Iris pigment epithelial cell (primary cell): ENCODE measurements at regions not wholly inside any gene's neighbourhood (a gene's known extent, or its start where the extent isn't known, plus 50 kb on each side); places are given as distances from the start of the nearest gene placed in this dataset.

Experiments used
- DNase-seq: peaks from one replicate; pipeline ENCODE4 v3.0.0-alpha.2; 2011; ENCODE audit warnings: low read depth

DNA sequence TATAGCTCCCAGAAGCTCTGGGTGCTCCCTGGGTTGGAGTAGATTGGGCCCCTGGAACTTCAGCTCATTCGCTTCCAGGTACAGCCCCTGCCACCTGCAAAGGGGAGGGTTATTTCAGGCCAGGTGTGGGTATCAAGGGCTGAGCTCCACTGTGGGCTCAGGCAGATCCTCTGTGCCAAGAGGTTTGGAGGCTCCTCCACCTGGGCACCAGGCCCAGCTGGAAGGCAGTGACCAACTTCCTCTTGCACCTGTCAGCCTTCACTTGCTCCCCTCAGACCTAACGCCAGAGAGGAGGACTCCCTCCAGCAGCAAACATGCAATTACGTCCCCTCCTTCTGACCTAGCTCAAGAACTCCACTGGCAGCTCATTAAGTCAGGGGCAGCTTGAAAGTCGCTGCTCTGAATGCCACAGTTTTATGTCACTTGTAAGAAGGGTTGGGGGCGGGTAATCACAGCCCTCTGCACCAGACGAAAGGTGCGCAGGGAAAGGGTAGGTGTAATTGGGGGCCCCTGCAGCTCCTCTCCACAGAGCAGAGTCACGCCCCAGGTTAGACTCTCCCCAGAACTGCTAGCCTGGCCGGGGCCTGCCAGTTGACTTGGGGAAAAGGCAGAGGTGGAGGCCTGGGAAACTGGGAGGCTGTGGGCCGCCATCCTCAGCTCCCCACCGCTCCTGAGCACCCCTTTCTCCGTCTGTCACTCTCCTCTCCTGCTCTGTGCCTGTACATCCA is 125.0 kb upstream of the TMPRSS2 start:
- no peak for DNase-seq

DNA sequence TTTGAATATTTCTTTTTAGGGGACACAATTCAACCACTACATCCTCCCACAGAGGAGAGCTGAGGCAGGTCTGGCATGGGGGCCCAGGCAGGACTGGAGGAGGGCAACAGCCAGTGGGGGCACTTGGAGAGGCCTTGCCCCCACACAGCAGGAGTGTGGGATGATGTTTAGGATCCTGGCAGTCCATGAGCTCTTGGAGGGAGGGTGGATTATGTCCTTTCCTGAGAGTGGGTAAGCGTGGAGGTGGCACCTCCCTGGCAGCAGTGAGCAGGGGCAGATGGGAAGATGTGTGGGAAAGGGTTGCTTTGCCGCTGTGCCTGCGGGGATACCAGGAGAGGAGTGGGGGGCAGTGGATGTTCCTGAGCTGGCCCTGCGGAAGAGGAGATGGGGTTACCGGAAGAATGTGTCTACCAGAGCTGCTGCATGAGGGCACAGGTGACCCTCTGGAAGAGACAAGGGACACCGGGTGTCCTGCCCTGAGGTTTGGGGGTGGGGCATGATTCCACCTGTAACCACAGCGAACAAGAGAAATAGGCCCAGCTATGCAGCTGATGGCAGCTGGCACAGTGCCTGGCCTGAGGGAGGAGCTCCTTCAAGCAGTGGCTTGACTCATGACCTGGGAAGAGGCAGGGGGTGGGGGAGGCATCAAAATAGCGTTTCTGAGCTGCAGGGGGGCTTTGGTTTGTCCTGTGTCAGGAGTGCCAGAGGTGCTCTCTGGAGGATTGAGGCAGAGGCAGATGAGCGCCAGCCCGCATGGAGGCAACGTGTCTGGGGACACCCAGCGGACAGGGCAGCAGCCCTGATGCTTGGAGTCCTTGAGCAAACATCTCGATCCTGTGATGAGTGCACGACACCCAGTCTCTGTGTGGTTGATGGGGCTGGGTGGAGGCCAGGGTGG is 123.9 kb upstream of the TMPRSS2 start:
- DNase-seq: peak; percentile 47

DNA sequence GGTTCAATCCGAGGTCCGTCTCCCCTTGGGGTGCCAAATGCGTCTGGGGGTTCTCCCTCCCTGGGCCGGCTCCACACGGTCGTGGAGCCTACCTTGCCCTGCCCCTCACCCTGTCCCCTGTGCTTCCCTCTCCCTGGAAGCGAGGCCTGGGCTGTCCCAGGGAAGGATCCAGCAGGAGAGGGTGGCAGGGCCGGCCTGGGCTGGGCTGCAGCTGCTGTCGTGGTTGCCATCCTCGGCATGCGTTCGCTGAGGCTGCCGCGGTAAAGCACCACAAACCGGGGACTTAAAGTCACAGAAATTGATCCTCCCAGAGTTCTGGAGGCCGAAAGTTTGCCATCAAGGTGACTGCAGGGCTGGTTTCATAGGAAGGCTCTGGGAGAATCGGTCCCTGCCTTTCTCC is 123.0 kb upstream of the TMPRSS2 start:
- DNase-seq: no peak

DNA sequence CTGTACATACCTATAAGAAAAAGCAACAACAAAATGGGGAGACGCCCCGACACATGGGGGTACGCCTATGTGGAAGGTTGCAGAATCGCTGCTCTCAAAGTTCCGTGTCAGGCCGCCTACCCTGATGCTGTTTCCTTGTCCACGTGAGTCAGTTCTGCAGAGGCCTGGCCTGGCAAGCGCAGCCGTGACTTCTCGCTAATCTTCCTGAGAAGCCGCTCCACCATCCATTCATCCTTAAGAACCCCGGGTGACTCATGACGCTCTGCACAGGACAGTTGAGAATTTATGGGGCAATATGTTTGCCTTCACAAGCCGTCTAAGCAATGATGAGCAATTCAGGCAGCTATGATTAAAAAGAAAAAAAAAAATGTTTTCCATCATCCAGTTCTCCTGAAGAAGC is 122.3 kb upstream of the TMPRSS2 start:
- peak; percentile 100 for DNase-seq

DNA sequence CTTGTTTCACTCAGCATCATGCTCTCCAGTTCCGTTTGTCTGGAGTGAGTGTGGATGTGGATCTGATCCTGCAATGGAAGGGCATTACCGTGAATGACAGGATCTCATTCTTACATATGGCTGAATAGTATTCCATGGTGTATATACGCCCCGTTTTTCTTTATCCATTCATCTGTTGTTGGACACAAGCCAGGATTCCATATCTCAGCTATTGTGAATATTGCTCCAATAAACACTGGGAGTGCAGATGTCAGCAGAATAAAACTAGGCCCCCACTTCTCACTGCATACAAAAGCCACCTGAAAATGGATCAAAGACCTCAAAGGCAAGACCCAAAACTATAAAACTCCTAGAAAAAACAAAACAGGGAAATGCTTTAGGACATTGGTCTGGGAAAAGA is 120.3 kb upstream of the TMPRSS2 start:
- no peak for DNase-seq

DNA sequence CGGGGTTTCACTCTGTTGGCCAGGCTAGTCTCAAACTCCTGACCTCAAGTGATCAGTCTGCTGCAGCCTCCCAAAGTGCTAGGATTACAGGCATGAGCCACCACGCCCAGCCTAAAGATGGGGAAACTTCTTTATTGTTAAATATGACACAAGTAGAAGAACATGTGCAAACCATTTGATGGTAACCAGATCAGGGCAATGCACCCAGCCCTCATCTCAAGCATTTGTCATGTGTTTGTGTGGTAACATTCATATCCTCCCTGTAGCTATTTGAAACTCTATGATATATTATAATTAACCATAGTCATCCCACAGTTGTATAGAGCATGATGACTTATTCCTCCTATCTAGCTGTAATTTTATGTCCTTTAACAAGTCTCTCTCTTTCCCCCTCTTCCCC is 119.5 kb upstream of the TMPRSS2 start:
- DNase-seq: peak; percentile 10

DNA sequence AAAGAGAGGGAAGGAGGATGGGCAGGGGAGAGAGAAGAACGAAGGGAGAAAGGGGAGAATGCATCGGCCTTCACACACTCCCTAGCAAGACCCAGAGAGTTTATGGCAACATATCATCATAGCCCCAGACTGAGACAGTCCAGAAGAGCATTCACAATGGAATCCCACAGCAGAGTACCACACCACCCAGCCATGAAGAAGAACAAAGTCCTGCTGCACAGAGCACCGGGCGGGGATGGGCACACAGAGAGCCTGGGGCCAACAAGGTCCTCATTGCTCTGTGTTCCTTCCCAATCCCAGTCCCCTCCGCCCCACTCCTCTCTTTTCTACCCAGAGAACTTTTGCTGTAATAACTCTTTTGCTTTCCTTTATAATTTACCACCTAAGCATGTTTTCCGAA is 118.1 kb upstream of the TMPRSS2 start:
- no peak for DNase-seq

DNA sequence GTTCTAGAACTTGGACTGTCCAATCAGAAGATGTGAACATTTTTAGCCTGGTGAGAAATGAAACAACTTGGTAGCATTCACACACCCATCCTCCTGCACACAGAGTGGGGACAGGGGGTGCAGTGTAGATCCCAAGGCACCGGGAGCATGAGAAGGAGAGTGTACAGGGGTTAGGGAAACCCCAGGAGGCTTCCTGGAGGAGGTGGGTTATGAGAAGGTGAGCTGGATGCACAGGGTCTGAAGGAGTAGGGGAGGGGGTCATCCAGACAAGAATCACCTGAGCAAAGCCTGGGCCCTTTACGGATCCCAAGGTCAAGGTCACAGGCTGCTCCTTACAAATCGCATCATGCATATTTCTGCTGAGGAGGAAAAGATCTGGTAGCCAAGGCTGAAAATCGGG is 117.5 kb upstream of the TMPRSS2 start:
- no peak for DNase-seq

DNA sequence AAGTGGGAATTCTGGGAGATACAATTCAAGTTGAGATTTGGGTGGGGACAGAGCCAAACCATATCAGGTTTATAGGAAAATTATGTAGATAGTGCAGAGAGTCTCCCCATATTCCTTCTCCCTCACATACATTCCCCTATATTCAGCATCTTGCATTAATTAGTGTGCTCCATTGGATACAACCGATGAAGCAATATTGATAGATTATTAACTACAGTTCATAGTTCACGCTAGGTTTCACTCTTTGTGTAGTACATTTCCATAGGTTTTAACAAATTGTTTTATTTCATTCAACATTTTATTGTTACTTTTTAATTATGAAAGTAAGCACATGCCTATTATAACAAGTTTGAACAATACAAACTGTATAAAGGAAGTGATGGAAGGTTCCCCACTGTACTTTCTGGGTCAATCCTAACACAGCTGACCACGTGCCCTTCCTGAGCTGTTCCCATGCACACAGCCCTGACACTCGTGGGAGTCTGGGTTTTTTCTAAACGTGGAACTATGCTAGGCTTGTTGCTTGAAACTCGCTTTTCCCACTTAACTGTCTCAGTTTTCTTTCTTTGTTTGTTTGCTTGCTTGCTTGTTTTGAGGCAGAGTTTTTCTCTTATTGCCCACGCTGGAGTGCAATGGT is 116.8 kb upstream of the TMPRSS2 start:
- DNase-seq: no peak

DNA sequence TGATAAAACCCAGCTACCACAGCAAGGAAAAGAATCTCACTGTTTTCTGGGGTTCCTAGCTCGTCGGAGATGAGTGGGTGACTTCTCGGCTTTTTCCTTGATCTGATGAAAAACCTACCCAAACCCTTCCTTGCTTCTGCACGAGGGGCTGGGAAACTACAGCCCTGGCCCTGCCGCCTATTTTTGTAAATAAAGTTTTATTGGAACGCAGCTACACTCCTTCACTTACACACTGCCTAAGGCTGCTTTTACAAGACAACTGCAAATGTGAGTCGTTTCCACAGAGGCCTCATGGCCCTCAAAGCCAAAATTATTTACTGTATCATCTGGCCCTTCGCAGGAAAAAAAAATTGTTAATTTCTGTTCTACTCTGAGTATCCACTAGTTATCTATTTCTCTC is 116.0 kb upstream of the TMPRSS2 start:
- DNase-seq: no peak

DNA sequence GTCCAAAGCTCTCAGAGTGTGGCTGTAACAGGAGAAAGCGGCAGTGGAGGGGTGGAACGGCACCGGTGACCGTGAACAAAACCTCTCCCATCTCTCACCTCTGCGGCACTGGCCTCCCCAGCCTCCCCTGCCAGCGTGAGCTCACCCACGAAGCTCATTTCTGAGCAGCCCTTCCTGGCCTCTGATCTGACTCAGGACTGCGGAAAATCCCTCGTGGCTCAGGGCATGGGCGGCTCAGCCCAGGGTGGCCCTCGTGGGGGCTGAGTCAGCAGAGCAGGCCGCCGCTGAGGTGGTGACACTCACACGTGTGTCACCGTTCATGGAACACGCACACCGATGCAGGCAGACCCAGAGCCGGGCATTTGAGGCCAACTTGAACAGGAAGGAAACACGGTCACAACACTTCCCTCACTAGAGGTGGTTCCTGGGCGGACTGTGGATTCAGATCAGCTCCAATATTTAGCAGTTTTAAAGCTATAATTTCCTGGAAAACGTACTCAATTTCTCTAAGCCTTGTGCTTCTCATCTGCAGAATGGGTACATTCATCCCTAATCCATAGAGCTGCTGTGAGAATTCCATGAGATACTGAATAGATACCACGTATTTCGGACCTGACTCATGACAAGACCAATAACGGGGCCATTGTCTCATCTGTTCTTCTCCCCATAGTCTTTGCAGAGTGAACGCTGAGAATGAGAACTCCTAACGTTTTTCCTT is 115.0 kb upstream of the TMPRSS2 start:
- DNase-seq: peak; percentile 42

DNA sequence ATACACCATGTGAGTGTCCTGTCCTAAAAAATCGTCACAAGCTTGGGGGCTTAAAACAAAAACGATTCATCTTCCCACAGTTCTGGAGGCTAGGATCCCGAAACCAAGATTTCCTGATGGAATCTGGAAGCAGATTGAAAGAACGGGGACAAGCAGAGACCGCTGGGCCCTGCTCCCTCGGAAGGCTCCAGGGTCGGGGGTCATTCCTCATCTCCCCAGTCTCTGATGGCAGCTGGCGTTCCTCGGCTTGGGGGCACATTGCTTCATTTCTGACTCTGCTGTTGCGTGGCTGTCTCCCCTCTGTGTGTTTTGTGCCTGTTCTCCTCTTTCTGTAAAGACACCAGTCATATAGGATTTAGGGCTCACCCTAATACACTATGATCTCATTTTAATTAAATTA is 114.2 kb upstream of the TMPRSS2 start:
- DNase-seq: no peak

DNA sequence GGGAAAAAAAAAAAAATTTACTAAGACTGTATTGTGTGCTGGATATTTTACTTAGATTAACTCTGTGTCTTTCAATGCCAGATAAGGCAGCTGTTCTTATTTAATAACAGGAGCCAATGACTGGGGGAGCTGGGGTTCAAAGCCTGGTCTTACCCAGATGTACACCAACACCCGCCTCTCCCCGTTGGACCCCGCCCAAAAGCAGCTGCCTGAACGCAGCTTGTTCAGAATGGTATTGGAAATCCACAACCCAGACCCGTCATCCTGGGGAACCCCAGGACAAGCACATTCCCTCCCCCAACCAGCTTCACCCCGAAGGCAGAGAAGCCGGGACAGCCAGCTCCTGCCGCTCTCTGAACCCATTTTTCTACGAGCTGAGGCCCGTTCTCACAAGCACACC is 113.6 kb upstream of the TMPRSS2 start:
- DNase-seq: peak; percentile 26

DNA sequence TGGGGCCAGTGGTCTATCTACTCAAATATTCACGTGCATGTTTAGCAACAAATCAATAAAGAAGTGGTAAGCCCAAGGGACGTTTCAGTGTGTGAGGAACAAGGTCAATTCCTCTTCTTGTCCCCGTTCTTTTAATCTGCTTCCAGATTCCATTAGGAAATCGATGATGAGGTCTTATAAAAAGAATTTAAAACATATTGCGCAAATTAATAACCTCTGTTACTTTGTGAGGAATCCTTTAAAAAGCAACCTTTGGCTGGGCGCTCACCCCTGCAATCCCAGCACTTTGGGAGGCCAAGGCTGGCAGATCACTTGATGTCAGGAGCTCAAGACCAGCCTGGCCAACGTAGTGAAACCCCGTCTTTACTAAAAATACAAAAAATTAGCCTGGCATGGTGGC is 113.0 kb upstream of the TMPRSS2 start:
- peak; percentile 18 for DNase-seq

DNA sequence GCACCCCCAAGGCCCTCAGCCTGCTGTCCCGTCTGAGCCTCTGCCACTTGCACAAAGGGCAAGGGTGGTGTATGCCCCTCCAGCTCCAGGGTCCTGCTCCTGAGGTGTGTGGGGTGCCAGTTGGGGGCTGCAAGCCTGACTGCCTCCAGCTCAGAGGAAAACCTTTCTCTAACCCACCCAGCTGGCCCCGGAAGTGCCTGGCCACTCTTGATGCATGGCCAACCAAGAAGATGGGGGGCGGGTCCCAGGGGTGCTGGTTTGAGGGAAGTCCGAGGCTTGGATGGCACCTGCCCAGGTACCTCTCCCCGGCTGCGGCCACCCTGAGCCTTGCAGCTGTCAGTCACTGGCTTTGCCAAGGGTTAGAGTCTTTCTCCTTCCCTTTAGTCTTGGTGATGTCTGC is 112.6 kb upstream of the TMPRSS2 start:
- no peak for DNase-seq

DNA sequence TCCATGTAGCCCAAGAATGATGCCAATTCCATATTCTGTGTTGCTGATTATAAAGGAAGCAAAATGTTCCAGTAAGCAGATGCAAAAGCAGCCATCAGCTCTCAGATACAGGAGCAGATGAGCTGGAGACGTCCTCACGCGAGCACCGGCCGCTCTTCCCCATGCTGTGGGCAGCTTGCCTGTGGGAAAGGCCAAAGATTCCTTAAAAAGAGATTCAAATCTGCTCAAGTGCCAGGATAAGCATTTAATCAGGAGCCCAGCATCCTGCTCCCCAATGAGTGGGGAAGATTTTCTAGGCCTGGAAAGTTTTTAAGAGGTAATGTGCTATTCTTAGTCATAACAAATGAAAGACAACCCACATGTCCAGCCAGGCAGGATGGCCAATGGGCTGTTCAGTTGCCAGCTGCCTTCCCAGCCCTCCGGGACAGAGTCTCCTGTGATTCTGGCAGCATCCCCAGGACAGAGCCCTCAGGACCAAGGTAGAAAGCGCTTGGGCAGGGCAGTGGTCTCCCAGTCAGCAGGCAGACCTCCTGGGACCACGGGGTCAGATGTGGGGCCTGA is 108.2 kb upstream of the TMPRSS2 start:
- DNase-seq: peak; percentile 64

DNA sequence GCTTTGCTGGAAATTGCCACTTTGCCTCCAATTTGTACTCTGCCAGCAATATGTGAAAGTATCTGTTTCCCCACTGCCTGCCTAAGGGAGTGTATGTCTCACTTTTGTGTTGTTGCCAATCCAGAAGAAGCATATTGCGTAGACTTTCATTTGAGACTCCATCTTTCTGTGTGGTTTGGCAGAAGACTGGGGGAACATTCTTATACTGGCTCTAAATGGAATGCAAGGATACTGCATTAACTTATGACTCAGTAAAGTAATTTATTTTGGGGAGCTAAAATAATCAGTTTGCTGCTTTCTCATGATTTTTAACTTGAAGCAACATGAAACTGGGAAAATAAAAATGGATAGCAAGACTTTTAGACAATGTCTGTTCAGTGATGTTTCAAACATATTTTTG is 107.7 kb upstream of the TMPRSS2 start:
- peak; percentile 98 for DNase-seq

DNA sequence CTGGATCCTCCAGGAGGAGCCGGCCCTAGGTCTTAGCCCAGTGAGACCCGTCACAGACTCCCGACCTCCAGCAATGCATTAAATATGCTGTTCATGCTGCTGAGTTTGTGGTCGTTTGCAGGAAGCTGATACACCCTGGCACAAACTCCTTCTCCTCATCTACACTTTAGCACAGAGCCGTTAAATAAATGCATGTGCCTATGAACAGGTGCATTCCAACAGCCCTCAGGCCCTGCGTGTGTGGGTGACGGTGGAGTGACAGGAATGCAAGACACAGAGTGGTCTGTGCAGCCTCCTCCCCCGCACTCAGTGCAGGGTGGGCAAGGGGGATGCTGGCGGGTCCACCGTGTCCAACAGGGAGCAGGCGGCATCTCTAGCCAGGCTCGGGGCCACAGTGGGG is 106.6 kb upstream of the TMPRSS2 start:
- no peak for DNase-seq

DNA sequence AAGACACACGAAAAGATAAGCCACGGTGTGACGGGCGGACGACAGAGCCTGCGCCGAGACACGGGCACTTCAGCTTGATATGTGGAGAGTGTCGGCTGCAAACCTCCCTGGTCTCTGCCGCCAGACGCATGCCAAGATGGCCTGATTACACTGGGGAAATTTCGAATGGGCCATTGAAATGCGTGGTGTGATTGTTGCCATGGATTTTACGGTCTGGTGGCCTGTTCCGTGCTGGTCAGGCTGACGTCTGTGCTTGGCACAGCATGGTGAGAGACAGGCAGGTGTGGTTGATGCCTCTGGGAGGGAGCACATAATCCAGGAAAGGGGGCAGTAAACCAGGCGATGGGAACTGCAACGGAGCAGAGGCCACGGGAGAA is 105.6 kb upstream of the TMPRSS2 start:
- no peak for DNase-seq

DNA sequence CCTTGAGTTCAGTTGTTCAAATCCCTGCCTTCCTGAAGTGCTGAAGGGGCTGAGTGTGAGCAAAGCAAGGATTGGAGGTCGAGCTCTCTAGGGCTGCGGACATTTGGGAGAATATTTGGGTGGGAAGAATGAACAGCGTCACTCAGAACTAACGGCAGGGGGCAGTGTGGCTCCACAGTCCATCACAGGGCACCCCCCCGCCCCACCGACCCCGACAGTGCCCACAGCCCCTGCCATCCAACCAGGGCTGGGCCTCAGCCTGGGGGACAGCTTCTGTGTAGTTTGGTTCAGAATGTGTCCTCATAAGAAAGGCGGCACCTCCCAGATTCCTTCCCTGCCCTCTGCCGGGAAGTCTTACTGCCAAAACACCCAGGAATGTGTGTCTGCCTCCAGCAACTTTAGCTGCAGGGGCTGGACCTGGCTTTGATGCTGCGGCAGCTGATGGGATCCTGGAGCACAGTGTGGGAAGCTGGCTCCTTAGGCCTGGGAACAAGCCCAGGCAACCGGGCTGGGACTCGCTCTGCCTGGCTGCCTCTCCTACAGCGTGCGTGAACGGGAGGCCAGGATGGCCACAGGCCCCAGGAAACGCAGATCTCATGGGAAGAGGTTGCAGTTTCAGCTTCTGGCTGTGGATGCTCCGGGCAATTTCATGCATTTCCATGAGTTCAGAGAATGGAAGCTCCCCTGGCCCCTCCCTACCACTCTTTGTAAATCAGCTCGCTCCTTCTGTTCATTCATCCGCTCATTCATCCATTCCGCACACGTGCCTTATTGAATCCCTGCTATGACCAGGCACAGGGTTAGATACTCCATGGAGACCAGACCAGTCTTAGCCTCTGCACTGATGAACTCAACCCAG is 104.9 kb upstream of the TMPRSS2 start:
- peak; percentile 72 for DNase-seq

DNA sequence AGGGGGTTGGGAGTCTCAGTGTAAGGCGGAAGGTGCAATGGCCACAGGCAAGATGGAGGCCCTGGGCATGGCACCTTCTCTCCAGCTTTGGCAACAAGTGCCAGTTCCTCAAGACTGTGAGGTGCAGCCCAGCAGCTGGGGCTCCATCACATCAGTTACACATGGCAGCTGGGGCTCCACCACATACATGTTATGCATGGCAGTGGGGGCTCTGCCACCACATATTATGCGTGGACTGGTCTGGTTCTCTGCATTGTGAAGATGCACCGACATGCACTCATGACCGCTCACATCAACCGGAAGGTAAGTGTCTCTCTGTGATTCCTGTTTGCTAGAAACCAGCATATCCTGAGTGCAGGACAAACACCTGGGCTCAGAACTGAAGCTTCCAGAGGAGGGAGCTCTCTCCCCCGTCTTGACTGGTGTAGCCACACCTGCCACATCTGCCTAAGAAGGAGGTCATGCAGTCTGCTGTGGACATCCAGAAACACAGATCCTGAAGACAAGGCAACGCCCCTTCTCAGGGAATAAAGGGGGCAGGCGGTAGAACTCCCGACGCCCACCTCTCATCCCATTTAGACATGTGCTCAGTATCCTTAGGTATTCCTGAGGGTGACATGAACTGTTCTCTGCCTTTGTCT is 104.1 kb upstream of the TMPRSS2 start:
- no peak for DNase-seq
